ENCODE measurements at regions not wholly inside any gene's neighbourhood (a gene's known extent, or its start where the extent isn't known, plus 50 kb on each side); places are given as distances from the start of the nearest gene placed in this dataset.

DNA sequence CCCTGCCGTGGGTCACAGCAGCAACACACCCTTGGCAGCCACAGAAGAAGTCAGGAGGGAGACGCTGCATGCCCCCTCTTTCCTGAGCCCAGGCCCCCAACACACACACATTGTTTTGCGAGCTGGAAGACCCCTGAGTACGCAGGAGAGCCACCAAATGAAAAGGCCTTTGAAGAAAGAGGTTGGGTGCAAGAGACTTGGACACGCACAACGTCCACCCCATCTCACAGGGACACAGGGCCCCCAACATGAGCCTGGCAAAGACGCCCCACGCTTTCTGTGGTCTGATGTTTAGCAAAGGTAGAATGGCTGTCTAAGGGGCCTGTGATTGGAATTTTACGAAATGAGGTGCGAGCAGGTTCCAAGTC, 185.0 kb downstream of the TTLL2 start:
- no peak for DNase-seq (ENCODE audit: low read depth)
- no peak overlapping the region for H3K4me3 ChIP-seq (replicated peaks; ENCODE audit: low read depth, low read length)
- TF ChIP-seq, protein P1, sequence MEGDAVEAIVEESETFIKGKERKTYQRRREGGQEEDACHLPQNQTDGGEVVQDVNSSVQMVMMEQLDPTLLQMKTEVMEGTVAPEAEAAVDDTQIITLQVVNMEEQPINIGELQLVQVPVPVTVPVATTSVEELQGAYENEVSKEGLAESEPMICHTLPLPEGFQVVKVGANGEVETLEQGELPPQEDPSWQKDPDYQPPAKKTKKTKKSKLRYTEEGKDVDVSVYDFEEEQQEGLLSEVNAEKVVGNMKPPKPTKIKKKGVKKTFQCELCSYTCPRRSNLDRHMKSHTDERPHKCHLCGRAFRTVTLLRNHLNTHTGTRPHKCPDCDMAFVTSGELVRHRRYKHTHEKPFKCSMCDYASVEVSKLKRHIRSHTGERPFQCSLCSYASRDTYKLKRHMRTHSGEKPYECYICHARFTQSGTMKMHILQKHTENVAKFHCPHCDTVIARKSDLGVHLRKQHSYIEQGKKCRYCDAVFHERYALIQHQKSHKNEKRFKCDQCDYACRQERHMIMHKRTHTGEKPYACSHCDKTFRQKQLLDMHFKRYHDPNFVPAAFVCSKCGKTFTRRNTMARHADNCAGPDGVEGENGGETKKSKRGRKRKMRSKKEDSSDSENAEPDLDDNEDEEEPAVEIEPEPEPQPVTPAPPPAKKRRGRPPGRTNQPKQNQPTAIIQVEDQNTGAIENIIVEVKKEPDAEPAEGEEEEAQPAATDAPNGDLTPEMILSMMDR (IDR thresholded peaks at IDR 0.05; ENCODE audit: low read length, missing control alignments): no peak

DNA sequence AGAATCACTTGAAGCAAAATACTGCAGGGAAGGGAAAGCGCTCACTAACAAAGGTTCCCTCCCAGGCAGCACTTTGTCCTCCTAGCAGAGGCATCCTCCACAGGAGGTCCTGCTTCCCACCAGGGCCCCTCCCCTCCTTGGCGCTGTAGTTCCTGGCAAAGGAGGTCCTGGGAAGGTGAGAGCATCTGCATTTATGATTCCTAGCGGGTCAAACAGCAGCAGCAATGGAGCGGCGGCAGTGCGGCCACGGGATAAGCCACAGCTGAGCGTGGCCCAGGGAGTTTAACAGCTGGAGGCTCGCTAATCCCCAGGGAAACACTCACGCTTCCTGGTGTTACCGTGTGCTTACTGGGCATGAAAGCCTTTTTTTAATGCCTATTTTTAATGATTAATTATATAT, 185.8 kb downstream of the TTLL2 start:
- no peak overlapping the region for H3K4me3 ChIP-seq (replicated peaks; ENCODE audit: low read depth, low read length)
- TF ChIP-seq, protein P1 (IDR thresholded peaks at IDR 0.05; ENCODE audit: low read length, missing control alignments): no peak
- DNase-seq (ENCODE audit: low read depth): no peak

DNA sequence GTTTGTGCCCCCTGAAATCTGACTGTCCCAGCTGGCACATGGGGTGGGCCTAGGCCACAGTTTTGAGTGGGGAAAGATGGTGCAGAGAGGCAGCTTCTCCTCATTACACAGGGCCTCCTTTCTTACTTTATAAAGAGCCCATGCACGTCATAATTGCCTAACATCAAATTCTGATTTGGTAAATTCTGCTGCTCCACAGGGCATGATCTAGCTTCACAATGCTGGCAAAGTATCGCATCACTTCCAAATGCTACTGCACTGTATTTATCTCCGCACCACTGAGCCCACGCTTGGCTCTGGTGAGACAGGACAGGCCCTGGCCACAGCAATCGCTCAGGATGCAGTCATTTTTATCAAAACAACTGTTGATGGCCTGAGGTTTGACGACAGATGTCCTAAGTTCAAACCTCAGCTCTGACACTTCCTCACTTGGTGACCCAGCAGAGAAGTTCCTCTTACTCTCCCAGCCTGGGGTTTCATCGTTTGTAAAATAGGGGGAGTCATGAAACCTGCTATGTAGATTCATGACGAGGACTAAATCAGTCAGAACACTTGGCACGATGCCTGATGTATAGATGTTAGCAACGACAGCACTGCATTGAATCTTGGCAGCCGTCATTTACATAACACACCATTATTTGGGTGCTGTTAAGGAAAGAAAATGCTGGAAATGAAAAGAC, 187.9 kb downstream of the TTLL2 start:
- TF ChIP-seq, protein P1 (IDR thresholded peaks at IDR 0.05; ENCODE audit: low read length, missing control alignments): no peak
- H3K4me3 ChIP-seq (replicated peaks; ENCODE audit: low read depth, low read length): no peak overlapping the region
- no peak for DNase-seq (ENCODE audit: low read depth)

DNA sequence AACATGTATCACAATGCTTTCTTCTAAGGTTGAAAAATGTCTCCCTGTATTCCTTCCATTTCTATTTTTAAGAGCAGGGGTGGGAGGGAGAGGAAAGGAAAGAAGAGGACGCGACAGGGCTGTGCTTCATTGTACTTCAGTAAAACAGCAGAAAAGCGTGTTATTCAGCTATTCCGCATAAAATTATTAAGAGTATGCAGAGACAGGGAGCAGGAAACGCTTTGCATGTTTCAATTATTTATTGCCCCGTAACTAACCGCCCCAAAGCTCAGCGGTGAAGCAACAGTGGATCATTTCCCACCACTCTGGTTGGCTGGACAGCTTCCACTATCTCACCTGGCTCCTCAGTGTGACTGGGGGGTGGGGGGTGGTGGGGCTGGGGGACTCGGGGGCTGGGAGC, 188.9 kb downstream of the TTLL2 start:
- H3K4me3 ChIP-seq (replicated peaks; ENCODE audit: low read depth, low read length): no peak overlapping the region
- TF ChIP-seq, protein P1 (IDR thresholded peaks at IDR 0.05; ENCODE audit: low read length, missing control alignments): no peak
- DNase-seq (ENCODE audit: low read depth): no peak

DNA sequence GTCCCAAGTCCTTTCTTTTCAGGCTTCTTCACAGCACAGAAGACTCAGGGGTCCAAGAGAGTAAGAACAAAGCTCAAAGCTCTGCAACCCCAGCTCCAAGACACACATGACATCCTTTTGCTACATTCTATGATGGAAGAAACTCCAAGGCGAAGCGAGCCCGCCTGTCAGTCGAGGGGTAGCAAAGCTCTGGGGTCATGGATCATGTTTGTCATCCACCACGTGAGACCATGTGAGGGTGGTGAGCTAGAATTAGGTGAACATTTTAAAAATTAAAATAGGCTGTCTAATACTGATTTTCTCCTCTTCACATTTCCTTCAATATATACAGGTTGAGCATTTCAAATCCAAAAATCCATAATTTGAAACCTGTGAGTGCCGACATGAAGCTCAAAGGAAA, 189.6 kb downstream of the TTLL2 start:
- no peak for DNase-seq (ENCODE audit: low read depth)
- no peak overlapping the region for H3K4me3 ChIP-seq (replicated peaks; ENCODE audit: low read depth, low read length)
- TF ChIP-seq, protein P1 (IDR thresholded peaks at IDR 0.05; ENCODE audit: low read length, missing control alignments): no peak

DNA sequence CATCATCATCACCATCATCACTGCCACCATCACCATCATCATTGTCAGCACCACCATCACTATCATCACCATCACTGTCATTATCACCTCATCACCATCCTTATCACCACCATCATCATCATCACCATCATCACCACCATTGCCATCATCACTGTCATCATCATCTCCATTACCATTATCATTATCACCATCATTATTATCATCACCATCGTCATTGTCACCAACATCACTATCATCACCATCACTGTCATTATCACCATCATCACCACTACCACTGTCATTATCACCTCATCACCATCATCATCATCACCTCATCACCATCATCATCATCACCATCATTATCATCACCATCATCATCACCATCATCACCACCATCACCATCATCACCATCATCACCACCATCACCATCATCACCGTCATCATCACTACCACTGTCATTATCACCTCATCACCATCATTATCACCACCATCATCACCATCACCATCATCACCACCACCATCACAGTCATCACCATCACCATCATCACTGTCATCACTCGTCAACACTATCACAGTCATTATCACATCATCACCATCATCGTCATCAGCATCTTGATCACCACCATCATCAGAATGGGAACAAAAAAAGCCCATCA, 191.1 kb downstream of the TTLL2 start:
- TF ChIP-seq, protein P1 (IDR thresholded peaks at IDR 0.05; ENCODE audit: low read length, missing control alignments): no peak

More for the DNA sequence above, 191.1 kb downstream of the TTLL2 start:
- no peak for DNase-seq (ENCODE audit: low read depth)
- H3K4me3 ChIP-seq (replicated peaks; ENCODE audit: low read depth, low read length): no peak overlapping the region

Data from fibroblast of pulmonary artery (primary cell).